Iris pigment epithelial cell (primary cell): ENCODE measurements at regions not wholly inside any gene's neighbourhood (a gene's known extent, or its start where the extent isn't known, plus 50 kb on each side); places are given as distances from the start of the nearest gene placed in this dataset.

Source experiments
- DNase-seq: peaks from one replicate; pipeline ENCODE4 v3.0.0-alpha.2; 2011; ENCODE audit warnings: low read depth

- DNase-seq: no peak
Measured at GRCh38 chr20:50273601-50274491, 83.2 kb downstream of the CEBPB start.

GRCh38 chr20:50274570-50275430 lies 84.2 kb downstream of the CEBPB start:
- DNase-seq: no peak

GRCh38 chr20:50276119-50277063 lies 85.8 kb downstream of the CEBPB start:
- DNase-seq: no peak

GRCh38 chr20:50277064-50277415 lies 86.4 kb downstream of the CEBPB start:
- no peak for DNase-seq

- no peak for DNase-seq
Measured at GRCh38 chr20:50277460-50278376, 87.1 kb downstream of the CEBPB start.

GRCh38 chr20:50278377-50278683 lies 87.7 kb downstream of the CEBPB start:
- DNase-seq: no peak

GRCh38 chr20:50278684-50279531 lies 88.3 kb downstream of the CEBPB start:
- no peak for DNase-seq

- no peak for DNase-seq
Measured at GRCh38 chr20:50279988-50280850, 89.6 kb downstream of the CEBPB start.

GRCh38 chr20:50280851-50281655 lies 90.4 kb downstream of the CEBPB start:
- DNase-seq: no peak

- no peak for DNase-seq
Measured at GRCh38 chr20:50281831-50282591, 91.4 kb downstream of the CEBPB start.

GRCh38 chr20:50282592-50283241 lies 92.1 kb downstream of the CEBPB start:
- DNase-seq: no peak

GRCh38 chr20:50283370-50283769 lies 92.7 kb downstream of the CEBPB start:
- no peak for DNase-seq

- DNase-seq: peak; percentile 58
Measured at GRCh38 chr20:50283922-50284810, 93.5 kb downstream of the CEBPB start.

- DNase-seq: no peak
Measured at GRCh38 chr20:50284811-50285375, 94.3 kb downstream of the CEBPB start.

GRCh38 chr20:50285376-50286173 lies 94.9 kb downstream of the CEBPB start:
- peak; percentile 72 for DNase-seq
